ENCODE measurements at regions not wholly inside any gene's neighbourhood (a gene's known extent, or its start where the extent isn't known, plus 50 kb on each side); places are given as distances from the start of the nearest gene placed in this dataset.

GRCh38 chr9:36759141-36759540, 186.4 kb downstream of the MELK start:
- Histone ChIP-seq H3K23me2 (ENCODE audit: low read depth, low read length) (peaks cover 5% of the 10 kb centered on the region), H3K14ac (ENCODE audit: insufficient read length) (no peak overlapping the region), H3K18ac (ENCODE audit: extremely low read depth, low read length) (no peak overlapping the region), H2BK5ac (ENCODE audit: low read depth, low read length) (no peak overlapping the region), H3K79me1 (ENCODE audit: low read depth, low read length) (peaks cover 5% of the 10 kb centered on the region; the same call in 1 of the 2 replicates), H2AK5ac (ENCODE audit: low read depth, low read length) (no peak overlapping the region), H3K79me2 (ENCODE audit: control insufficient read depth in 1 of 2, insufficient read depth in 2 of 2, low read length in 2 of 2) (no peaks in the 10 kb centered on the region), H3K27me3 (replicated peaks in 1 of 4; ENCODE audit: control insufficient read depth in 3 of 4, extremely low read depth in 1 of 4, insufficient read depth in 3 of 4, low read length in 3 of 4) (peaks cover 0 to 2% (median 0%) of the 10 kb centered on the region in 4 experiments; a peak in 3 of 7 replicates), H3K23ac (ENCODE audit: insufficient read length) (no peak overlapping the region), H3K4me3 (ENCODE audit: extremely low read depth in 1 of 4, insufficient read depth in 2 of 4, low read depth in 3 of 4, low read length in 4 of 4) (no peak overlapping the region), H4K5ac (ENCODE audit: insufficient read length, low read depth, low read length) (no peak overlapping the region), H3K9me3 (ENCODE audit: insufficient read depth in 2 of 2, low read depth in 1 of 2, low read length in 1 of 2) (no peaks in the 10 kb centered on the region), H2BK20ac (ENCODE audit: low read length) (no peak overlapping the region), H3K9ac (replicated peaks in 1 of 4; ENCODE audit: extremely low read depth in 1 of 4, low read depth in 3 of 4, low read length in 3 of 4) (no peak overlapping the region), H3K4ac (replicated peaks; ENCODE audit: insufficient read length, low read depth, low read length) (no peak overlapping the region), H2BK12ac (ENCODE audit: low read depth, low read length) (no peak overlapping the region), H3K4me2 (ENCODE audit: insufficient read depth in 1 of 2, low read depth in 2 of 2, low read length in 2 of 2) (no peak overlapping the region), H3K4me1 (replicated peaks in 1 of 4; ENCODE audit: control insufficient read depth in 3 of 4, insufficient read depth in 4 of 4, low read length in 3 of 4) (peaks cover 0 to 2% (median under 1%) of the 10 kb centered on the region in 4 experiments; a peak in 4 of 7 replicates), H4K91ac (replicated peaks; ENCODE audit: insufficient read length, low read length) (no peak overlapping the region), H2BK120ac (replicated peaks; ENCODE audit: low read depth, low read length) (no peak overlapping the region), H4K8ac (ENCODE audit: extremely low read depth, insufficient read depth, low read length) (no peak overlapping the region), H3K56ac (replicated peaks; ENCODE audit: insufficient read length, low read depth, low read length) (no peak overlapping the region), H3K36me3 (ENCODE audit: control insufficient read depth in 2 of 4, insufficient read depth in 4 of 4, low read length in 3 of 4) (no peaks in the 10 kb centered on the region; a peak in 1 of 8 replicates), H2AFZ (ENCODE audit: low read length) (no peak overlapping the region), H3K27ac (ENCODE audit: low read depth, low read length) (no peak overlapping the region), H4K20me1 (replicated peaks in 1 of 2; ENCODE audit: control insufficient read depth in 1 of 2, insufficient read depth in 2 of 2, low read length in 2 of 2) (peaks cover 0 to 5% of the 10 kb centered on the region in 2 experiments), H2BK15ac (ENCODE audit: low read length) (no peak overlapping the region)
- DNase-seq (ENCODE audit: low read depth in 1 of 2, low spot score in 2 of 2) (no peak), FAIRE-seq (no peak)
- POLR2A ChIA-PET (ENCODE audit: partially characterized antibody), result interaction anchor here (0.6 to 1.9 kb wide), 3 partner anchors 9 to 1660 kb away, joined by 3 to 4 read pairs (median 4); no protein-coding TSS in a partner anchor
- TF ChIP-seq CREB1 (IDR thresholded peaks at IDR 0.05) (no peak), CBX5 (IDR thresholded peaks at IDR 0.05; ENCODE audit: low read depth, low read length) (no peak), HDAC2 (IDR thresholded peaks at IDR 0.05; ENCODE audit: borderline replicate concordance in 1 of 2, low read depth in 2 of 2, low read length in 2 of 2) (no peak), SP1 (IDR thresholded peaks at IDR 0.05; ENCODE audit: low read depth, low read length) (no peak), GTF2F1 (IDR thresholded peaks at IDR 0.05; ENCODE audit: borderline replicate concordance, low read depth, low read length) (no peak), RNF2 (IDR thresholded peaks at IDR 0.05; ENCODE audit: borderline replicate concordance, low read depth, low read length, missing control alignments, poor library complexity, severe bottlenecking) (no peak), SIX5 (IDR thresholded peaks at IDR 0.05; ENCODE audit: low read depth, low read length) (no peak), RFX5 (IDR thresholded peaks at IDR 0.05; ENCODE audit: borderline replicate concordance, low read depth, low read length) (no peak), JUND (IDR thresholded peaks at IDR 0.05; ENCODE audit: low read length) (no peak), KDM4A (IDR thresholded peaks at IDR 0.05; ENCODE audit: low read depth, low read length, severe bottlenecking) (no peak), RBBP5 (IDR thresholded peaks at IDR 0.05; ENCODE audit: borderline replicate concordance, low read depth, low read length) (no peak), SUZ12 (IDR thresholded peaks at IDR 0.05; ENCODE audit: low read length) (no peak), NRF1 (IDR thresholded peaks at IDR 0.05; ENCODE audit: low read depth, low read length) (no peak), KDM5A (IDR thresholded peaks at IDR 0.05; ENCODE audit: low read length) (no peak)
- CTCF ChIA-PET (ENCODE audit: partially characterized antibody), result interaction anchor here (0.9 to 2.4 kb wide), 5 partner anchors 14 to 40 kb away, joined by 3 to 6 read pairs (median 3); no protein-coding TSS in a partner anchor
- WGBS, 2 experiments (ENCODE audit: extremely low coverage in 1 of 2, insufficient coverage in 1 of 2, insufficient read length in 1 of 2, insufficient replicate concordance in 2 of 2, low coverage in 1 of 2, low lambda C conversion rate in 2 of 2, missing lambda C conversion rate in 1 of 2), result 73% methylated on average over 3 of the region's 4 CpGs; no CpG with 5 or more reads in 1 of the 2 experiments

All from H1 (cell line).